ENCODE measurements at regions not wholly inside any gene's neighbourhood (a gene's known extent, or its start where the extent isn't known, plus 50 kb on each side); places are given as distances from the start of the nearest gene placed in this dataset.

DNA sequence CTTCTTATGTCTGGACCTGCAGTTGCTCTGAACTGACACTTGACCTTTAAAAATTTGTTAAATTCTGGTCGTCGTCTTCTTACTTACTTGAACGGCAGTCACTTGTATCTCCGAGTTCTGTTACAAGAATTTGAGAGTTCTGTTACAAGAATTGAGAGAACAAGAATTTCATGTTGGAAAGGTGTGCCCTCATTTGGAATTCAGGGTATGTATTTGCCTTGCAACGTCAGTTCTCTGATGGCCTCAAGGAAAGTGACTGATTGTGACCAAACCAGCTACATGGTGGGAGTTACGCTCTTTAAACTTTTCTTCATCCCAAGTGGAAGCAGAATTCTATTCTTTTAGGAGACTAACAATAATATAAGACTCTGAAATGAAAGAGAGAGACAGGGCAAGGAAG lies 320.0 kb upstream of the TRIB2 start:
- no peak for TF ChIP-seq CTCF (IDR thresholded peaks at IDR 0.05; ENCODE audit: low read depth, low read length, poor library complexity, severe bottlenecking)
- no peak for TF ChIP-seq EZH2phosphoT487 (IDR thresholded peaks at IDR 0.05; ENCODE audit: borderline replicate concordance, low read length)
